ENCODE measurements at regions not wholly inside any gene's neighbourhood (a gene's known extent, or its start where the extent isn't known, plus 50 kb on each side); places are given as distances from the start of the nearest gene placed in this dataset.

DNA sequence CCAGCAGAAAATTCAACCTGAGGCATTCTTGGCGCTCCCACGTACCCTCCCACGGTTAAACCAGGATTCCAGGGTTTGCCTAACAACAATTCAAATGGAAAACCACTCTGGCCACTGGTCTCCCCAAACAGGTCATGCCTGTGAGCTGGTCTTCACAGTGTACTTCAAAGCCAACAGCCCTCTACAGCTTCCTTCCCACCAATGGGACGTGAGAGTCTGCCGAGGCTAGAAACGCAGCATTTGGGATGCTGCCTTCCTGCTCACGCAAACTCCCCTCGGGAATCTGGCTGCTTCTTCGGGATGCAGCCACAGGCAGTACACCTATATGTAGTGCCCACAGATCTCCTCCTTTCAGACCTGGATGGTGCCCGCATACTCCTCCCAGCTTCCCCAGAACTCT is 149.1 kb downstream of the KLHL28 start (continued):
- no peak for TF ChIP-seq YY1 (IDR thresholded peaks at IDR 0.05)

DNA sequence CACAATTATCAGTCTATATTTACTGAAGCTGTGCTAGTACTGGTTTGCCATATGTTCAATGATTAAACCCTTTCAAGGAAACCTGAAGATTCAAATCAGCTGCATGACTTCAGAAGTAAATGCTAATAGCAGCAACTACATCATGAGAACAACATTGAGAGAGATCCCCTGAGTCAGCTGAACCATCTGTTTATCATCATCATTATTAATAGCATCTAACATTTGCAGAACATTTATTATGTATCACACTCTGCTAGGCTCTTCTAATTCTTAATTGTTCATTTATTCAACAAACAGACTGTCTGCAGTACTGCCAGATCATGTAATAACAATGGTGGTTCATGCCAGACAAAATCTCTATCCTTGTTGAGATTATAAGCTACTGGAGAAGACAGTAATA is 157.4 kb downstream of the KLHL28 start:
- Histone ChIP-seq H3K9me3 (ENCODE audit: control insufficient read depth in 4 of 4, low read length in 3 of 4) (no peaks in the 10 kb centered on the region), H3K9ac (ENCODE audit: low read depth in 1 of 2, low read length in 2 of 2) (no peak overlapping the region), H3K36me3 (ENCODE audit: control insufficient read depth in 4 of 4, insufficient read depth in 3 of 4, low read depth in 1 of 4, low read length in 3 of 4) (no peaks in the 10 kb centered on the region), H3K27ac (ENCODE audit: low read depth in 1 of 2, low read length in 2 of 2) (no peak overlapping the region), H3K27me3 (ENCODE audit: control insufficient read depth in 4 of 4, insufficient read depth in 4 of 4, low read length in 3 of 4) (no peaks in the 10 kb centered on the region), H3K4me1 (ENCODE audit: control insufficient read depth in 4 of 4, insufficient read depth in 4 of 4, low read length in 3 of 4) (no peaks in the 10 kb centered on the region), H3K4me3 (ENCODE audit: low read depth in 1 of 3, low read length in 3 of 3) (no peak overlapping the region)
- DNase-seq (ENCODE audit: low spot score) = no peak
- TF ChIP-seq YY1 (IDR thresholded peaks at IDR 0.05) = no peak
- TF ChIP-seq GABPA (IDR thresholded peaks at IDR 0.05 in 1 of 2, conservative IDR thresholded peaks at IDR 0.05 in 1 of 2) = no peak
- TF ChIP-seq, protein P1, sequence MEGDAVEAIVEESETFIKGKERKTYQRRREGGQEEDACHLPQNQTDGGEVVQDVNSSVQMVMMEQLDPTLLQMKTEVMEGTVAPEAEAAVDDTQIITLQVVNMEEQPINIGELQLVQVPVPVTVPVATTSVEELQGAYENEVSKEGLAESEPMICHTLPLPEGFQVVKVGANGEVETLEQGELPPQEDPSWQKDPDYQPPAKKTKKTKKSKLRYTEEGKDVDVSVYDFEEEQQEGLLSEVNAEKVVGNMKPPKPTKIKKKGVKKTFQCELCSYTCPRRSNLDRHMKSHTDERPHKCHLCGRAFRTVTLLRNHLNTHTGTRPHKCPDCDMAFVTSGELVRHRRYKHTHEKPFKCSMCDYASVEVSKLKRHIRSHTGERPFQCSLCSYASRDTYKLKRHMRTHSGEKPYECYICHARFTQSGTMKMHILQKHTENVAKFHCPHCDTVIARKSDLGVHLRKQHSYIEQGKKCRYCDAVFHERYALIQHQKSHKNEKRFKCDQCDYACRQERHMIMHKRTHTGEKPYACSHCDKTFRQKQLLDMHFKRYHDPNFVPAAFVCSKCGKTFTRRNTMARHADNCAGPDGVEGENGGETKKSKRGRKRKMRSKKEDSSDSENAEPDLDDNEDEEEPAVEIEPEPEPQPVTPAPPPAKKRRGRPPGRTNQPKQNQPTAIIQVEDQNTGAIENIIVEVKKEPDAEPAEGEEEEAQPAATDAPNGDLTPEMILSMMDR (IDR thresholded peaks at IDR 0.05; ENCODE audit: low read depth, low read length, missing input control) = no peak
- no peak for TF ChIP-seq EGR1 (IDR thresholded peaks at IDR 0.05; ENCODE audit: low read depth in 2 of 2)
- TF ChIP-seq, protein P2, sequence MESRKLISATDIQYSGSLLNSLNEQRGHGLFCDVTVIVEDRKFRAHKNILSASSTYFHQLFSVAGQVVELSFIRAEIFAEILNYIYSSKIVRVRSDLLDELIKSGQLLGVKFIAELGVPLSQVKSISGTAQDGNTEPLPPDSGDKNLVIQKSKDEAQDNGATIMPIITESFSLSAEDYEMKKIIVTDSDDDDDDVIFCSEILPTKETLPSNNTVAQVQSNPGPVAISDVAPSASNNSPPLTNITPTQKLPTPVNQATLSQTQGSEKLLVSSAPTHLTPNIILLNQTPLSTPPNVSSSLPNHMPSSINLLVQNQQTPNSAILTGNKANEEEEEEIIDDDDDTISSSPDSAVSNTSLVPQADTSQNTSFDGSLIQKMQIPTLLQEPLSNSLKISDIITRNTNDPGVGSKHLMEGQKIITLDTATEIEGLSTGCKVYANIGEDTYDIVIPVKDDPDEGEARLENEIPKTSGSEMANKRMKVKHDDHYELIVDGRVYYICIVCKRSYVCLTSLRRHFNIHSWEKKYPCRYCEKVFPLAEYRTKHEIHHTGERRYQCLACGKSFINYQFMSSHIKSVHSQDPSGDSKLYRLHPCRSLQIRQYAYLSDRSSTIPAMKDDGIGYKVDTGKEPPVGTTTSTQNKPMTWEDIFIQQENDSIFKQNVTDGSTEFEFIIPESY (IDR thresholded peaks at IDR 0.05) = no peak
- no peak for TF ChIP-seq TAF1 (conservative IDR thresholded peaks at IDR 0.05)
- TF ChIP-seq NR2F2 (IDR thresholded peaks at IDR 0.05) = no peak
- TF ChIP-seq, protein P3, sequence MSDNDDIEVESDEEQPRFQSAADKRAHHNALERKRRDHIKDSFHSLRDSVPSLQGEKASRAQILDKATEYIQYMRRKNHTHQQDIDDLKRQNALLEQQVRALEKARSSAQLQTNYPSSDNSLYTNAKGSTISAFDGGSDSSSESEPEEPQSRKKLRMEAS (IDR thresholded peaks at IDR 0.05) = no peak
- TF ChIP-seq SP1 (IDR thresholded peaks at IDR 0.05) = no peak
- TF ChIP-seq, protein P4, sequence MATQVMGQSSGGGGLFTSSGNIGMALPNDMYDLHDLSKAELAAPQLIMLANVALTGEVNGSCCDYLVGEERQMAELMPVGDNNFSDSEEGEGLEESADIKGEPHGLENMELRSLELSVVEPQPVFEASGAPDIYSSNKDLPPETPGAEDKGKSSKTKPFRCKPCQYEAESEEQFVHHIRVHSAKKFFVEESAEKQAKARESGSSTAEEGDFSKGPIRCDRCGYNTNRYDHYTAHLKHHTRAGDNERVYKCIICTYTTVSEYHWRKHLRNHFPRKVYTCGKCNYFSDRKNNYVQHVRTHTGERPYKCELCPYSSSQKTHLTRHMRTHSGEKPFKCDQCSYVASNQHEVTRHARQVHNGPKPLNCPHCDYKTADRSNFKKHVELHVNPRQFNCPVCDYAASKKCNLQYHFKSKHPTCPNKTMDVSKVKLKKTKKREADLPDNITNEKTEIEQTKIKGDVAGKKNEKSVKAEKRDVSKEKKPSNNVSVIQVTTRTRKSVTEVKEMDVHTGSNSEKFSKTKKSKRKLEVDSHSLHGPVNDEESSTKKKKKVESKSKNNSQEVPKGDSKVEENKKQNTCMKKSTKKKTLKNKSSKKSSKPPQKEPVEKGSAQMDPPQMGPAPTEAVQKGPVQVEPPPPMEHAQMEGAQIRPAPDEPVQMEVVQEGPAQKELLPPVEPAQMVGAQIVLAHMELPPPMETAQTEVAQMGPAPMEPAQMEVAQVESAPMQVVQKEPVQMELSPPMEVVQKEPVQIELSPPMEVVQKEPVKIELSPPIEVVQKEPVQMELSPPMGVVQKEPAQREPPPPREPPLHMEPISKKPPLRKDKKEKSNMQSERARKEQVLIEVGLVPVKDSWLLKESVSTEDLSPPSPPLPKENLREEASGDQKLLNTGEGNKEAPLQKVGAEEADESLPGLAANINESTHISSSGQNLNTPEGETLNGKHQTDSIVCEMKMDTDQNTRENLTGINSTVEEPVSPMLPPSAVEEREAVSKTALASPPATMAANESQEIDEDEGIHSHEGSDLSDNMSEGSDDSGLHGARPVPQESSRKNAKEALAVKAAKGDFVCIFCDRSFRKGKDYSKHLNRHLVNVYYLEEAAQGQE (IDR thresholded peaks at IDR 0.05) = no peak
- TF ChIP-seq RXRA (IDR thresholded peaks at IDR 0.05) = no peak
- TF ChIP-seq FOXA1 (IDR thresholded peaks at IDR 0.05) = no peak
- TF ChIP-seq, protein P5, sequence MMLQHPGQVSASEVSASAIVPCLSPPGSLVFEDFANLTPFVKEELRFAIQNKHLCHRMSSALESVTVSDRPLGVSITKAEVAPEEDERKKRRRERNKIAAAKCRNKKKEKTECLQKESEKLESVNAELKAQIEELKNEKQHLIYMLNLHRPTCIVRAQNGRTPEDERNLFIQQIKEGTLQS (IDR thresholded peaks at IDR 0.05) = no peak
- TF ChIP-seq FOXA2 (IDR thresholded peaks at IDR 0.05) = no peak
- no peak for TF ChIP-seq JUND (IDR thresholded peaks at IDR 0.05)
- TF ChIP-seq RAD21 (IDR thresholded peaks at IDR 0.05) = no peak
- no peak for TF ChIP-seq HNF4G (IDR thresholded peaks at IDR 0.05)
